ENCODE measurements at regions not wholly inside any gene's neighbourhood (a gene's known extent, or its start where the extent isn't known, plus 50 kb on each side); places are given as distances from the start of the nearest gene placed in this dataset.

DNA sequence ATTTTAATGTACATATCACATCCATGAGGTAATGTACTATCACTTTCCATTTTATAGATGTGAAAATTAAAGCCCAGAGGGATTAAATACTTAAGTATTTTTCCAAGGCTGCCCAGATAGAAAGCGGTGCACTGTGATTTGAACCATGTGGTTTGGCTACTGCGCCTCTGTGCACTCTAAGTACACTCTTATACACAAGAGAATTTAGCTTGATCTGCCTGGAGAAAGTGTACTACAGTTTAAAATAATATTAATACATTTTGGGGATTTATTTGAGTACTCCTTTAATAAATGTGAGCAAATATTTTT, 360.4 kb upstream of the ACTBL2 start:
- TF ChIP-seq, protein P1, sequence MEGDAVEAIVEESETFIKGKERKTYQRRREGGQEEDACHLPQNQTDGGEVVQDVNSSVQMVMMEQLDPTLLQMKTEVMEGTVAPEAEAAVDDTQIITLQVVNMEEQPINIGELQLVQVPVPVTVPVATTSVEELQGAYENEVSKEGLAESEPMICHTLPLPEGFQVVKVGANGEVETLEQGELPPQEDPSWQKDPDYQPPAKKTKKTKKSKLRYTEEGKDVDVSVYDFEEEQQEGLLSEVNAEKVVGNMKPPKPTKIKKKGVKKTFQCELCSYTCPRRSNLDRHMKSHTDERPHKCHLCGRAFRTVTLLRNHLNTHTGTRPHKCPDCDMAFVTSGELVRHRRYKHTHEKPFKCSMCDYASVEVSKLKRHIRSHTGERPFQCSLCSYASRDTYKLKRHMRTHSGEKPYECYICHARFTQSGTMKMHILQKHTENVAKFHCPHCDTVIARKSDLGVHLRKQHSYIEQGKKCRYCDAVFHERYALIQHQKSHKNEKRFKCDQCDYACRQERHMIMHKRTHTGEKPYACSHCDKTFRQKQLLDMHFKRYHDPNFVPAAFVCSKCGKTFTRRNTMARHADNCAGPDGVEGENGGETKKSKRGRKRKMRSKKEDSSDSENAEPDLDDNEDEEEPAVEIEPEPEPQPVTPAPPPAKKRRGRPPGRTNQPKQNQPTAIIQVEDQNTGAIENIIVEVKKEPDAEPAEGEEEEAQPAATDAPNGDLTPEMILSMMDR (conservative IDR thresholded peaks at IDR 0.05) = no peak
- no peak for TF ChIP-seq ZFX (IDR thresholded peaks at IDR 0.05)
